H9 (cell line): ENCODE measurements at regions not wholly inside any gene's neighbourhood (a gene's known extent, or its start where the extent isn't known, plus 50 kb on each side); places are given as distances from the start of the nearest gene placed in this dataset.

Source experiments
- DNase-seq: peaks from one replicate; pipeline ENCODE4 v3.0.0-alpha.2; 2017
- H2AFZ ChIP-seq: one replicate; pipeline ENCODE4 v1.6.1; 2013; ENCODE audit warnings: mild to moderate bottlenecking, low read length, control low read depth, moderate library complexity
- H2AK5ac ChIP-seq: 2 replicates; pipeline ENCODE4 v1.6.1; 2013; ENCODE audit warnings: low read length, control low read depth, mixed read lengths; ENCODE audit not compliant: insufficient read length
- H2BK120ac ChIP-seq: one replicate; pipeline ENCODE4 v1.6.1; 2013; ENCODE audit warnings: low read depth, mild to moderate bottlenecking, low read length, control low read depth, inconsistent platforms; ENCODE audit not compliant: poor library complexity, severe bottlenecking
- H2BK12ac ChIP-seq: 2 replicates; pipeline ENCODE4 v1.6.1; 2013; ENCODE audit warnings: low read length, control low read depth, mixed read lengths, low read depth; ENCODE audit not compliant: insufficient read length
- H2BK15ac ChIP-seq: 2 replicates; pipeline ENCODE4 v1.6.1; 2013; ENCODE audit warnings: low read depth, low read length, control low read depth
- H2BK20ac ChIP-seq: one replicate; pipeline ENCODE4 v1.6.1; 2013; ENCODE audit warnings: low read depth, mild to moderate bottlenecking, low read length, control low read depth, inconsistent platforms; ENCODE audit not compliant: poor library complexity, severe bottlenecking
- H2BK5ac ChIP-seq: 2 replicates; pipeline ENCODE4 v1.6.1; 2013; ENCODE audit warnings: low read length, control low read depth, mixed read lengths; ENCODE audit not compliant: insufficient read length
- H3K14ac ChIP-seq: 2 replicates; pipeline ENCODE4 v1.6.1; 2013; ENCODE audit warnings: low read length, control low read depth; ENCODE audit not compliant: insufficient read depth
- H3K18ac ChIP-seq: 2 replicates; pipeline ENCODE4 v1.6.1; 2013; ENCODE audit warnings: low read depth, mild to moderate bottlenecking, mixed read lengths, low read length, control low read depth; ENCODE audit not compliant: insufficient read length
- H3K23ac ChIP-seq: 2 replicates; pipeline ENCODE4 v1.6.1; 2013; ENCODE audit warnings: low read length, control low read depth, mixed read lengths, low read depth; ENCODE audit not compliant: insufficient read length
- H3K23me2 ChIP-seq: 2 replicates; pipeline ENCODE4 v1.6.1; 2013; ENCODE audit warnings: low read depth, mild to moderate bottlenecking, mixed read lengths, low read length, control low read depth; ENCODE audit not compliant: insufficient read length, poor library complexity, severe bottlenecking
- H3K27ac ChIP-seq: 2 replicates; pipeline ENCODE4 v1.5.1; 2013; ENCODE audit warnings: low read length, control low read depth, mixed read lengths, low read depth; ENCODE audit not compliant: insufficient read length
- H3K27me3 ChIP-seq: 2 replicates; pipeline ENCODE4 v1.6.1; 2013; ENCODE audit warnings: low read length, control low read depth, inconsistent platforms; ENCODE audit not compliant: insufficient read depth
- H3K4ac ChIP-seq: 2 replicates; pipeline ENCODE4 v1.6.1; 2013; ENCODE audit warnings: low read depth, mild to moderate bottlenecking, control low read depth, inconsistent platforms, low read length, moderate library complexity
- H3K4me1 ChIP-seq: 2 replicates; pipeline ENCODE4 v1.6.1; 2013; ENCODE audit warnings: low read length, control low read depth, inconsistent platforms; ENCODE audit not compliant: insufficient read depth
- H3K4me2 ChIP-seq: 2 replicates; pipeline ENCODE4 v1.6.1; 2013; ENCODE audit warnings: low read length, control low read depth, mixed read lengths; ENCODE audit not compliant: insufficient read length, insufficient read depth
- H3K56ac ChIP-seq: 2 replicates; pipeline ENCODE4 v1.6.1; 2013; ENCODE audit warnings: low read depth, mild to moderate bottlenecking, mixed read lengths, low read length, control low read depth; ENCODE audit not compliant: insufficient read length
- H3K79me1 ChIP-seq: 2 replicates; pipeline ENCODE4 v1.6.1; 2013; ENCODE audit warnings: low read depth, mild to moderate bottlenecking, moderate library complexity, low read length, control low read depth, inconsistent platforms; ENCODE audit not compliant: insufficient read depth, poor library complexity, severe bottlenecking
- H3K79me2 ChIP-seq: 2 replicates; pipeline ENCODE4 v1.6.1; 2013; ENCODE audit warnings: low read length, control low read depth, inconsistent platforms; ENCODE audit not compliant: insufficient read depth
- H3K9ac ChIP-seq: 2 replicates; pipeline ENCODE4 v1.6.1; 2013; ENCODE audit warnings: low read length, control low read depth, mixed read lengths; ENCODE audit not compliant: insufficient read length; ENCODE audit errors: extremely low read depth
- H3K9me3 ChIP-seq: one replicate; pipeline ENCODE4 v1.6.1; 2013; ENCODE audit warnings: low read depth, low read length, inconsistent platforms; ENCODE audit not compliant: control insufficient read depth
- H3T11ph ChIP-seq: one replicate; pipeline ENCODE4 v1.6.1; 2013; ENCODE audit warnings: mild to moderate bottlenecking, low read length, control low read depth, inconsistent platforms
- H4K20me1 ChIP-seq: one replicate; pipeline ENCODE4 v1.6.1; 2013; ENCODE audit not compliant: control insufficient read depth, insufficient read length, insufficient read depth
- H4K5ac ChIP-seq: 2 replicates; pipeline ENCODE4 v1.6.1; 2013; ENCODE audit warnings: low read depth, mild to moderate bottlenecking, mixed read lengths, low read length, control low read depth; ENCODE audit not compliant: insufficient read length
- H4K8ac ChIP-seq: replicated peaks from 2 replicates; pipeline ENCODE4 v1.6.1; 2013; ENCODE audit warnings: low read length, control low read depth, mixed read lengths, low read depth; ENCODE audit not compliant: insufficient read length
- H4K91ac ChIP-seq: 2 replicates; pipeline ENCODE4 v1.6.1; 2013; ENCODE audit warnings: low read depth, mild to moderate bottlenecking, moderate library complexity, mixed read lengths, low read length, control low read depth; ENCODE audit not compliant: insufficient read length
- H3K27ac Mint-ChIP-seq, 3 experiments: 2 replicates in 2 of 3; 3 replicates in 1 of 3; pipeline ENCODE4 v1.8.0; 2020 to 2021; ENCODE audit warnings: mixed read lengths in 3 of 3, mild to moderate bottlenecking in 1 of 3, moderate library complexity in 1 of 3
- H3K27me3 Mint-ChIP-seq: 2 replicates; pipeline ENCODE4 v1.8.0; 2021; ENCODE audit warnings: low read depth, mild to moderate bottlenecking, moderate library complexity, mixed read lengths
- H3K36me3 Mint-ChIP-seq, 3 experiments: 2 replicates in 2 of 3; 3 replicates in 1 of 3; pipeline ENCODE4 v1.8.0; 2020 to 2021; ENCODE audit warnings: low read depth in 3 of 3, mixed read lengths in 3 of 3; ENCODE audit not compliant: insufficient read depth in 1 of 3
- H3K4me1 Mint-ChIP-seq, 2 experiments: 2 replicates each; pipeline ENCODE4 v1.8.0; 2020; ENCODE audit warnings: mixed read lengths in 2 of 2
- H3K4me3 Mint-ChIP-seq, 2 experiments: 2 replicates in 1 of 2; 3 replicates in 1 of 2; pipeline ENCODE4 v1.8.0; 2020 to 2021; ENCODE audit warnings: mild to moderate bottlenecking in 2 of 2, mixed read lengths in 2 of 2, moderate library complexity in 1 of 2
- H3K9me3 Mint-ChIP-seq, 2 experiments: 2 replicates in 1 of 2; 3 replicates in 1 of 2; pipeline ENCODE4 v1.8.0; 2020; ENCODE audit warnings: mild to moderate bottlenecking in 2 of 2, mixed read lengths in 2 of 2, moderate library complexity in 1 of 2
- WGBS: extraction: QIAGEN DNeasy Blood & Tissue Kit; methylation state at CpG from one replicate; pipeline ENCODE4 v1.1.7; 2013; ENCODE audit warnings: missing lambda C conversion rate, low lambda C conversion rate, mixed read lengths; ENCODE audit not compliant: insufficient read length; ENCODE audit errors: extremely low coverage; 5-methylcytosine and 5-hydroxymethylcytosine counted together
- TF ChIP-seq, protein P1 (sequence below): fragments of 200-600 bp; sonication (generic); conservative IDR thresholded peaks from 3 replicates; pipeline ENCODE4 v1.8.0; 2021; ENCODE audit warnings: antibody characterized with exemption, mild to moderate bottlenecking

GRCh38 chr14:34254031-34254430 lies 208.0 kb downstream of the SPTSSA start:
- Histone ChIP-seq H3K9ac (no peak overlapping the region), H2AK5ac (no peak overlapping the region), H3K4me2 (no peak overlapping the region), H3K56ac (no peak overlapping the region), H3K4ac (no peak overlapping the region), H2AFZ (no peak overlapping the region), H3K79me1 (no peaks in the 10 kb centered on the region), H3K4me1 (no peaks in the 10 kb centered on the region; the same call in 1 of the 2 replicates), H3T11ph (no peak overlapping the region), H2BK15ac (no peak overlapping the region), H2BK12ac (no peak overlapping the region), H4K5ac (no peak overlapping the region), H3K9me3 (no peaks in the 10 kb centered on the region), H3K18ac (no peak overlapping the region), H4K91ac (no peak overlapping the region), H2BK5ac (no peak overlapping the region), H2BK20ac (no peak overlapping the region), H3K27me3 (no peaks in the 10 kb centered on the region), H3K14ac (no peak overlapping the region), H3K79me2 (no peaks in the 10 kb centered on the region), H3K23ac (no peak overlapping the region), H4K20me1 (no peaks in the 10 kb centered on the region), H2BK120ac (no peak overlapping the region), H4K8ac (no peak overlapping the region), H3K27ac (no peak overlapping the region), H3K23me2 (no peaks in the 10 kb centered on the region)
- TF ChIP-seq, protein P1, sequence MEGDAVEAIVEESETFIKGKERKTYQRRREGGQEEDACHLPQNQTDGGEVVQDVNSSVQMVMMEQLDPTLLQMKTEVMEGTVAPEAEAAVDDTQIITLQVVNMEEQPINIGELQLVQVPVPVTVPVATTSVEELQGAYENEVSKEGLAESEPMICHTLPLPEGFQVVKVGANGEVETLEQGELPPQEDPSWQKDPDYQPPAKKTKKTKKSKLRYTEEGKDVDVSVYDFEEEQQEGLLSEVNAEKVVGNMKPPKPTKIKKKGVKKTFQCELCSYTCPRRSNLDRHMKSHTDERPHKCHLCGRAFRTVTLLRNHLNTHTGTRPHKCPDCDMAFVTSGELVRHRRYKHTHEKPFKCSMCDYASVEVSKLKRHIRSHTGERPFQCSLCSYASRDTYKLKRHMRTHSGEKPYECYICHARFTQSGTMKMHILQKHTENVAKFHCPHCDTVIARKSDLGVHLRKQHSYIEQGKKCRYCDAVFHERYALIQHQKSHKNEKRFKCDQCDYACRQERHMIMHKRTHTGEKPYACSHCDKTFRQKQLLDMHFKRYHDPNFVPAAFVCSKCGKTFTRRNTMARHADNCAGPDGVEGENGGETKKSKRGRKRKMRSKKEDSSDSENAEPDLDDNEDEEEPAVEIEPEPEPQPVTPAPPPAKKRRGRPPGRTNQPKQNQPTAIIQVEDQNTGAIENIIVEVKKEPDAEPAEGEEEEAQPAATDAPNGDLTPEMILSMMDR: no peak
- Mint-ChIP-seq H3K9me3 (no peaks in the 10 kb centered on the region), H3K4me3 (no peak overlapping the region), H3K4me1 (peaks cover 0 to 7% of the 10 kb centered on the region in 2 experiments; a peak in 2 of 4 replicates), H3K27me3 (no peaks in the 10 kb centered on the region), H3K36me3 (no peaks in the 10 kb centered on the region), H3K27ac (no peak overlapping the region)
- no peak for DNase-seq
- 100% methylated on average over 1 of the region's 1 CpG for WGBS
